Esophagus squamous epithelium (tissue), 5 donors: ENCODE measurements at regions not wholly inside any gene's neighbourhood (a gene's known extent, or its start where the extent isn't known, plus 50 kb on each side); places are given as distances from the start of the nearest gene placed in this dataset.

Experiments
- DNase-seq: peaks from one replicate; lab custom pipeline; 2025; lab: John Stamatoyannopoulos, UW
- H3K27ac ChIP-seq, 4 donors: fragments of 200-600 bp; sonication (generic); one replicate each; pipeline ENCODE4 v1.5.1; 2016 to 2019; ENCODE audit warnings: mild to moderate bottlenecking in 1 of 4
- H3K27me3 ChIP-seq, 4 donors: fragments of 200-600 bp; sonication (generic); 1 replicate in 3 of 4; 2 replicates in 1 of 4; pipeline versions ENCODE4 v1.5.1 to v1.6.0; 2017 to 2021; ENCODE audit warnings: antibody characterized with exemption in 1 of 4
- H3K36me3 ChIP-seq, 3 donors: fragments of 200-600 bp; sonication (generic); one replicate each; pipeline ENCODE4 v1.5.1; 2016 to 2019
- H3K4me1 ChIP-seq, 3 donors: fragments of 200-600 bp; sonication (generic); one replicate each; pipeline ENCODE4 v1.5.1; 2017 to 2019
- H3K4me3 ChIP-seq, 4 donors: fragments of 200-600 bp; sonication (generic); 1 replicate in 3 of 4; 2 replicates in 1 of 4; pipeline ENCODE4 v1.5.1; 2016 to 2019; ENCODE audit warnings: mild to moderate bottlenecking in 2 of 4, moderate library complexity in 1 of 4
- H3K9me3 ChIP-seq, 3 donors: fragments of 200-600 bp; sonication (generic); one replicate each; pipeline ENCODE4 v1.5.1; 2016 to 2019
- CTCF ChIP-seq, 6 experiments: fragments of 450-650 bp in 4 of 6; fragments of 200-600 bp in 2 of 6; sonication (generic) in 2 of 6; IDR thresholded peaks; one replicate each; pipeline ENCODE4 v1.5.1; 2016 to 2019; ENCODE audit warnings: antibody characterized with exemption in 6 of 6, mild to moderate bottlenecking in 4 of 6, moderate library complexity in 4 of 6
- POLR2A ChIP-seq, 4 donors: fragments of 450-650 bp; IDR thresholded peaks; one replicate each; pipeline ENCODE4 v1.6.1; 2017; ENCODE audit warnings: antibody characterized with exemption in 4 of 4, mild to moderate bottlenecking in 4 of 4, moderate library complexity in 3 of 4
- WGBS, 2 donors: methylation state at CpG; one replicate each; pipeline ENCODE4 v1.1.5; 2018; 5-methylcytosine and 5-hydroxymethylcytosine counted together
- intact Hi-C: fragments of 100-400 bp; cut with DNase I; formaldehyde crosslinking; loops from one replicate; pipeline ENCODE4 v1.15.0; 2022
- donor health status: DM: yes; HTN: yes; CAD: no.

- no peak overlapping the region for H3K4me3 ChIP-seq
- WGBS, 2 donors, result 78 to 79% methylated on average over 2 of the region's 2 CpGs
- no peaks in the 10 kb centered on the region for H3K36me3 ChIP-seq
- no peaks in the 10 kb centered on the region for H3K27me3 ChIP-seq
- no peak for TF ChIP-seq CTCF (IDR thresholded peaks at IDR 0.05)
- no peak for TF ChIP-seq POLR2A (IDR thresholded peaks at IDR 0.05)
- intact Hi-C loops, result no loop called here
- DNase-seq, result no peak
- H3K9me3 ChIP-seq, result no peaks in the 10 kb centered on the region
- H3K27ac ChIP-seq, result no peak overlapping the region
- H3K4me1 ChIP-seq, result no peaks in the 10 kb centered on the region
Measured at GRCh38 chr13:81917810-81918209, 1576.9 kb upstream of the SPRY2 start.

- intact Hi-C loops, result no loop called here
- Histone ChIP-seq H3K9me3 (no peaks in the 10 kb centered on the region), H3K4me1 (no peaks in the 10 kb centered on the region), H3K27ac (no peak overlapping the region), H3K36me3 (no peaks in the 10 kb centered on the region), H3K4me3 (no peak overlapping the region), H3K27me3 (no peaks in the 10 kb centered on the region)
- TF ChIP-seq CTCF (IDR thresholded peaks at IDR 0.05), result no peak
- no peak for TF ChIP-seq POLR2A (IDR thresholded peaks at IDR 0.05)
- DNase-seq, result no peak
Measured at GRCh38 chr13:81916461-81916860, 1575.5 kb upstream of the SPRY2 start.

- TF ChIP-seq POLR2A (IDR thresholded peaks at IDR 0.05), result no peak
- no peak for TF ChIP-seq CTCF (IDR thresholded peaks at IDR 0.05)
- Histone ChIP-seq H3K27ac (no peak overlapping the region), H3K9me3 (no peaks in the 10 kb centered on the region), H3K36me3 (no peaks in the 10 kb centered on the region), H3K27me3 (no peaks in the 10 kb centered on the region), H3K4me1 (no peaks in the 10 kb centered on the region), H3K4me3 (no peak overlapping the region)
- DNase-seq, result no peak
- WGBS, 2 donors, result 50 to 82% methylated on average over 1 of the region's 1 CpG
- intact Hi-C loops, result no loop called here
Measured at GRCh38 chr13:81907787-81908372, 1567.0 kb upstream of the SPRY2 start.

- H3K36me3 ChIP-seq, result no peaks in the 10 kb centered on the region
- no peak overlapping the region for H3K4me3 ChIP-seq
- TF ChIP-seq CTCF (IDR thresholded peaks at IDR 0.05), result no peak
- TF ChIP-seq POLR2A (IDR thresholded peaks at IDR 0.05), result no peak
- peaks cover 0 to 16% (median 10%) of the 10 kb centered on the region in 3 donors for H3K9me3 ChIP-seq
- intact Hi-C loops, result no loop called here
- WGBS, 2 donors, result 79 to 92% methylated on average over 2 of the region's 2 CpGs
- no peaks in the 10 kb centered on the region for H3K27me3 ChIP-seq
- no peaks in the 10 kb centered on the region for H3K4me1 ChIP-seq
- no peak for DNase-seq
- H3K27ac ChIP-seq, result no peak overlapping the region
Measured at GRCh38 chr13:81888855-81889254, 1547.9 kb upstream of the SPRY2 start.

- no peak for TF ChIP-seq CTCF (IDR thresholded peaks at IDR 0.05)
- no peak for TF ChIP-seq POLR2A (IDR thresholded peaks at IDR 0.05)
- whole genome bisulfite sequencing, 2 donors, result 68 to 73% methylated on average over 9 of the region's 10 CpGs
- intact Hi-C loops, result no loop called here
Measured at GRCh38 chr13:81874681-81875661, 1534.0 kb upstream of the SPRY2 start.

More at GRCh38 chr13:81874681-81875661, 1534.0 kb upstream of the SPRY2 start:
- Histone ChIP-seq H3K27ac (no peak overlapping the region), H3K36me3 (no peaks in the 10 kb centered on the region), H3K4me3 (no peak overlapping the region), H3K4me1 (no peaks in the 10 kb centered on the region), H3K27me3 (no peaks in the 10 kb centered on the region), H3K9me3 (no peaks in the 10 kb centered on the region)
- no peak for DNase-seq
